HG03103 (cell line): ENCODE measurements at regions not wholly inside any gene's neighbourhood (a gene's known extent, or its start where the extent isn't known, plus 50 kb on each side); places are given as distances from the start of the nearest gene placed in this dataset.

Source experiments
- ATAC-seq: cut with Tn5 transposase; IDR thresholded peaks from one replicate; pipeline ENCODE4 v1.9.1; 2021; ENCODE audit warnings: low read depth; ENCODE audit not compliant: unreplicated experiment

DNA sequence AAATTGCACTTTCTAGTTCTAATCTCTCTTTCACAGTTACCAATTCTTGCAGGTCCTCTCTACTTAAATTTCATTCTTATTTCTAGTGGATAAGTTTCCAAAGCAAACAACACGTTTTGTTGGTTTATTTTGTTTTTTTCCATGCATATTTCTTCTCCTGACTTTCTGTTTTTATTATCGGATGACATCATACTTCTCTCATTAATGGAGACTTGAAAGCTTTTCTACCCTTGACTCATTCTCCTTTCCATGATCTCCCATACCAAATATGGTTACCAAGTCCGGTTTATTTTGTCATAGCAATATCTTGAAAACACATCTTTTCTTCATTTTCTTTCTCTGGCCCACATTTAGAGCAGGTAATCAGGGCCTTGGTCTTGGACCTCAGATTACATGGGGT lies 796.5 kb downstream of the GALC start:
- ATAC-seq = no peak

DNA sequence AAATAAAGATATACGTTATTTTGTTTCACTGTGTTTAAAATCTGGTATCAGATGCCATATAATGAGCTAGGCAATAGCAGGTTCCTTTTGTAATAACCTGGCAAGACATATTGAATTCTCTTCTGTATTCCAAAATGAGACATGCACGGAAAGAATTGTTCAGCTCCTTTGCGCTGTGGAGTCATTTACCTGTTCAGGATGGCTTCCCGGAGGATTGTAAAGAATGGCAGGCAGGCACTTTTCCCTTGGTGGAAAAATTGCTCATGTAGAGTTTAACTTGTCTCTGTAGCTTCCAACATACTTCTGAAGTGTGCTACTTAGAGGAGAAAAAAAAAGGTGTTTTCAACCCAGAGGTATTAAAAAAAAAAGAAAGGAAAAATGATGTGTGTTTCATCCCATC lies 805.2 kb downstream of the GALC start:
- ATAC-seq = no peak

DNA sequence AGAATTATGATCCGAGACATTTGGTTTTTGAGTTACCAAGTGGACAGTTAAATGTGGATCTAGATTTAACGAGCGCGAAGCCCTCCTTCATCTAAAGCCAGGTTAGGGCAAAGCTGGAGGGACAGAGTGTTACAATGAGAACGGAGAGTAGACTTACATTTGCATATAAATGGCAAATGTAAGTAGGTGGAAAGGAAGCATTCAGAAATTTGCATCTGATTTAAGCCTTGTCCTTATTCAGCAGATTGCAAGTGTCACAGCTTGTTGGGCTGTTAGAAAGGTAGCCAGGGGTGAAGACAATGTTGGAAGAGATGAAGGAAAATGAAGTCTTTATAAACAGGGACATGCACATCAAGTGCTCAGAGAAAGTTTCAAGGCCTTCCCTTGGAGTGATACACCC lies 806.2 kb downstream of the GALC start:
- no peak for ATAC-seq

DNA sequence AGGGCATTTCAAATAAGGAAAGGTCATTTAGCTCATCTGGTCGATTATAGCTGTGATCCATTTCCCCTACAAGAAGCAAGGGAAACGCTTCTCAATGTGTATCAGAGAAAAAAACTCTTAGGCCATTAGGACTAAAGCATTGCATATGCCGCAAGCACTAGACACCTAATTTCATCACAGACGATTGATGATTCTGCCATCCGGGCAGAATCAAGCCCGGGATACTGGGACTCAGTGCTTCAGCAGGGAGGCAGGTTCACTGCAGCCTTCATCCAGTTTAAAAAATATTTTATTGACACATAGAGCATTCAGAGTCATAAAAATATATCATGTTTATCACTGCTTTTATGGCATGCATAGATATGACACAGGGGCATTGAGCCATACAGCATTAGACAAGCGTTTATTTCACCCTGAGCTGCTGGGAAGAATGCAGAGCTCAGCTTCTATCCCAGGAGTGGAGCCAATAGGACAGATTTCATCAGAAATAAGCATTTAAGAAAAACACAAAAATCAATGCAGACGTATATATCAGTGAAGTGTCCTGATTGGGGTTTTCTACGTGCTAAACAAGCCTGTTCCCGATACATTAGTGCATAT lies 806.9 kb downstream of the GALC start:
- ATAC-seq = no peak

DNA sequence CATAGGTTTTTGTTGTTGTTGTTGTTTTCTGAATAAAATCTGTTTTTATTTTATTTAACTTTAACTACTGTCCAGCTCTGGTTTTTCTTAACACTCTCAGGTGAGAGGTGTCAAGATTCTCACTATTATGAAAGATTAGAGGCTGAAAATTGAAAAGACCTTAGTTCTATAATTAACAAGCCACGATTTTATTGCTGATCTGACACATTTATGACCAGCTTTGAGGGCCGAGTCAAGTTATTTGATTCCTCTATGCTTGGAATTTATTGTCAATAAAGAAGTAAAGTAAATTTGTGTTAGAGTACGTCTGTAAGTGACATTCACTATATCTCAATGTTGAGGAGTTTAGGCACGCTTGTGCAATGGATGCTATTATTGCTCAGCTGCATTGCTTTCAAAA lies 808.8 kb downstream of the GALC start:
- ATAC-seq = no peak

DNA sequence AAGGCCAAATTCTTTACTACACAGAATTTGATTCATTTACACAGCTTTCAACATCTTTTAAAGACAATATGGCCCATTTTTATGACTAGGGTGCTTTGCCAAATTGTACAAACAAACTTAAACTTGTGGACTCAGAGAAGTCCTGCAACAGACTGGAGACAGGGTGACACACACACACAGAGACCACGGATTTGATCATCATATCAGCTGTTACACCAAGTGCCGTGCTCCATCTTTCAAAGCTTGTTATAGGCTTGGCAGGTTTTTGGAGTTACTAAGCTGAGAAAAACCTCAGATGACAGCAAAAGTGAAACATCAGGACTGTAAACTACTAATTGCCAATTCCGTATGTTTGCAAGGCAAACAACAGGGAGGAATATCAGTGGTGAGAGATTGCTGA lies 811.7 kb downstream of the GALC start:
- ATAC-seq = no peak

DNA sequence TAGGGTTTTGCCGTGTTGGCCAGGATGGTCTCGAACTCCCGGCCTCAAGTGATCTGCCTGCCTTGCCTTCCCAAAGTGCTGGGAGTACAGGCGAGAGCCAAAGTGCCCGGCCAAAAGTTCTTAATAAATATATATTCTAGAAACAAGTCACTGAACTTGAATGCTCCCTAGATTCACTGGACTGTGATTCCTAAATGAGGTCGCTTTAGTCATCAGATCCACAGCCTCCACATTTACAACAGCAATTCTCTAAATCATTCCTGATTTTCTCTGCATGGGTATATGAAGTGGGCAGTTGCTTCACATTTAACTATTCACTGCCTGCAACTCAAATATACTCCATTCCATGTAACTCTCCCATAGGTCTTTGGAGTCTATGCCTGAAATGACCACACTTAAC lies 813.0 kb downstream of the GALC start:
- no peak for ATAC-seq

DNA sequence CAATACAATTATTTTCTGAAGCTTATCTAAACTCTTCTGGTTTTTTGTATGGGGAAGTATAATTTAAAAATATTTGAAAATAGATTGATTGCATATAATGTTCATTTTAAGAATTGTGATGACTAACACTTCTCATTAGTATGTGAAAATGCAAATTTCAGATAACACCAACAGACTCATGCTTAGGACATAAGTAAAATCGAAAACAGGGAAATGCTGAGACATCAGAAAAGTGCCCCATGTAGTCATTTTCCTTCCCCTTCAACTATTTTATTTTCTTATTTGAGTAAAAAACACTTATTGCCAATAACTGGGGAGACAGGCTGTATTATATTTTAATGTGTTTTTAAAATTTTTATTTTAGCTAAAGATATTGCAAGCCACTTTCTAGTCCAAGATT lies 814.7 kb downstream of the GALC start:
- no peak for ATAC-seq

DNA sequence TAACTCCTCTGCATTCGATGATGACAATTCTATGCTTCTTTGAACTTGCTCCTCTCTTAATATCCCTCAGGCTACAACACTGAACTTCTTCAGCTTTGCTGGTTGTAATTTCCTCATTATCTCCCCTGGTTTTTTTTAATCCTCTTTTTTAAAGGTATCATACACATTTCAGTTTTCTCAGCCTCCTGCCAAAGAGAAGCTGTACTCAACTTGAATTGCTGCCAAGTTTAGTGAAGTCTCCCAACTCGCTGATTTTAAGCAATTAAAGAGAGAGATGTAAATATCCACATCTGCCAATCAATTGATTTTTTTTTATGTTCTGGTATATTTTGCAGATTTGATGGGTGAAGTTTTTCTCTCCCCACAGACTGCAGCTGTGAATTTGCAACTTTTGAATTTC lies 817.8 kb downstream of the GALC start:
- ATAC-seq = no peak

DNA sequence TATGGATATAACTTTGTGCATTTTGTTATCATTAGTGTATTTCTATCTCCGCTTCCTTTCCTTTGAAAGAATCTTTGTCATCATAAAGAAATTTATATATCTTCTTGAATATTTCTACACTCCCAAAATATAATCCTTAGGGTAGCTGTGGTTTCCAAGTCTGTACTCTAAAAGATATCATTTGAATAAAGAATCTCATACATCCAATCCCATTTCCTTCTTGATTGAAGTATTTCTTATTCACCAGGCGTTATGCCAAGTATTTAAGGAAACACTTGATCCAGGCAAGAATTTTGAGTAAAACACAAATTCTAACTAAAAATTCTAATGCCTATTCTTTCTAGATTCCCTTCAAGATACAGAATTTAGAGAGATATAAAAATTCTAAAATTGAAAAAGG lies 821.8 kb downstream of the GALC start:
- ATAC-seq = no peak

DNA sequence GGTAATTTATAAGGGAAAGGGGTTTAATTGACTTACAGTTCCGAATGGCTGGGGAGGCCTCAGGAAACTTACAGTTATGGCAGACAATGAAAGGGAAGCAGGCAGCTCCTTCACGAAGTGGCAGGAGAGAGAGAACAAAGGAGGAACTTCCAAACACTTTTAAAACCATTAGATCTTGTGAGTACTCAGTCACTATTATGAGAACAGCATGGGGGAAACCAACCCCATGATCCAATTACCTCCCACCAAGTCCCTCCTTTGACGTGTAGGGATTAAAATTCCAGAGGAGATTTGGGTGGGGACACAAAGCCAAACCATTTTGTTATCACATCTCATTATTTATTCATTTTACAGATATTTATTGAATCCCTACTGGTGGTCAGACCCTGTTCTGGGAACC lies 822.8 kb downstream of the GALC start:
- ATAC-seq = no peak

DNA sequence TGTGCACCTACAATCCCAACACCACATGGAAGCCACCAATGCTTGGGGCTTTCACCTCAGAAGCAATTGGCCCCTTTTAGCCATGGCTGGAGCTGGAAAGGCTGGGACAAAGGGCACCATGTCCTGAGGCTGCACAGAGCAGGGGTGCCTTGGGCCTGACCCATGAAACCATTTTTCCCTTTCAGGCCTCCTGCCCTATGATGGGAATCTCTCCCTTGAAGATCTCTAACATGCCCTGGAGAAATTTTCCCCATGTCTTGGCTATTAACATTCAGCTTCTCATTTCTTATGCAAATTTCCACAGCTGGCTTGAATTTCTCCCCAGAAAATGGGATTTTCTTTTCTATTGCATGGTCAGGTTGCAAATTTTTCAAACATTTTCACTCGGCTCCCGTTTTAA lies 823.6 kb downstream of the GALC start:
- ATAC-seq = no peak

DNA sequence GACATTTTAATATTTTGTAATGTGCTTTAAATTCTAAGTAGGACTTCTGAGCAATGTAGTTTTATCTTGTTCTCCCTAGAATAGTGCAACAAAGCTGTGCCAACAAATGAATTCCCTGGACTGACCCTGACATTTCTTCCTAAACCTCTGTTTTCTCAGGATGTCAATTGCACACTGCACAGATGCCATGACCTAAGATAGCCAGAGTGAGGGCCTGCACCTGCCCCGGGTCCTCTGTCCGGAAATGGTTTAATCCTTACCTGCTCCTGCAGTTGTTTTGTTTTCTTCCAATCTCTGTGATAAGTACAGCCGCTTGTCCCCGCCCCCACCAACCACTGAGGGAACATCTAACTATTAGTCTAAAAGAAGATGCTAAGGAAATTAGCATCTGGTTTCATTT lies 831.5 kb downstream of the GALC start:
- ATAC-seq = no peak

DNA sequence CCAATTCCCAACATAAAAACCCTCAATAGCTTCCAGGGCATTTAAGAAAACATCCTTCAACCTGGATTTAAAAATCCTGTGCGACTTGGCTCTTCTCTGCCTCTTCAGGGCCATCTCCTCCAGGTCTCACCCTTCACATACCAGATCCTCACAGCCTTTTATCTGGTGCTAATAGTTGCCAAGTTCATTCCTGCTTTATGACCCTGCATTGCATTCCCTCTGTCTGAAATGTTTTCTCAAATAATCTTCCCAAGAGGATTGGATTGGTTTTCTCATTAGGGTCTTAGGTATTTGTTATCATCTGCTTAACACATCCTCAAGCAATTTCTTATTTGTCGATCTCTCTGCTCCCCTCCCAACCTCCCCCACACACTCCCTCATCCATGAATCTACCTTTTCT lies 832.0 kb downstream of the GALC start:
- no peak for ATAC-seq

DNA sequence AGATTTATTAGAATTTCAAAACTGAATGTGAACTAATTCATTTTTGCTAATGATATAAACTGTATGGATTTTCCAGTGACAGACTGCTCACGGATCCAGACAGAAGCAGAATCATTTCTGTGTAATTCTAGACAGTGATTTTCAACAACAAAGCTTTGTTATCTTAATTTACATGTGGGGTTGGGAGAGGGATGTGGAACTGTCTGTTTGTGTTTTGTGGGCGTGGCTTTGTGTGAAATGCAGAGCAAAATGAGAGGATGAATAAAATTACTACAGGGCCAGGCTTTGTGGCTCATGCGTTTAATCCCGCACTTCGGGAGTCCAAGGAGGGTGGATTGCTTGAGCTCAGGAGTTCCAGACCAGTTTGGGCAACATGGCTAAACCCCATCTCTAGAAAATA lies 834.7 kb downstream of the GALC start:
- ATAC-seq = no peak

DNA sequence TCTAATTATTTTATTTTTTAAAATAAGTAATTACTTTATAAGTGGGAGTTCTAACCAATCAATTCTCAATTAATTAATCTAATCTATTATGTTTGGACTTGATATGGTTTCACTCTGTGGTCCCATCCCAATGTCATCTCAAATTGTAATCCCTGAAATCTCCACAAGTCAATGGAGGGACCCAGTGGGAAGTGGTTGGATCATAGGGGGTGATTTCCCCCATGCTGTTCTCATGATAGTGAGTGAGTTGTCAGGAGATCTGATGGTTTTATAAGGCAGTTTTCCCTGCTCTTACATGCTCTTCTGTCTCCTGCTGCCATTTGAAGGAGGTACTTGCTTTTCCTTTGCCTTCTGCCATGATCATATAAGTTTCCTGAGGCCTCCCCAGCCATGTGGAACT lies 836.1 kb downstream of the GALC start:
- no peak for ATAC-seq

DNA sequence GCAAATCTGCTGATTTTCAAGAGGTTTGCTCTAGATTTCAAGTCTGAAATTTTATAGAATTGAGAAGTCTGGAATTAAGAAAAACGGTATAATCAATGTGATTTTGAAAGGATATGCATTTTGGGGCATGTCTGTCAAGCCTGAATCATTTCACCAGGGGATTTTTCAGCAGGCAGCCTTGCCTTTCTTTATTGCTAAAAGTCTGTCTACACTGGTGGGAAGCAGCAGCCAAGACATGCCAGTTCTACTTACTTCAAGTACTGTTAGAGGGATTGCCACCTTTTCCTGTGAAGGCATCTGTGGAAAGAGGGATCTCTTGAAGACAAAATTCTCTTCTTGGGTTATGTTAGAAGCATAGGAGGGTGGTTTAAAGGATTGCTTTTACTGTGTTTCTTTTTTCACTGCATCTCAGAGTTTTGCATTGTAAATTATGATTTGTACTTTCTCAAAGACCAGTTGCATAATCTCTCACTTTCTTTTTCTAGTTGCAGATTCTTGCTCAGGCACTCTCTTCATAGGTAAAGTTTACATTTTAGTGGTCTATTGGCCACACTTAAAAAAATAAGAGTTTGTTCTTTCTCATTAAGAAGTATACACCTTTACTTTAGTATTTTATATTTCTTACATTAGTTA lies 837.0 kb downstream of the GALC start:
- no peak for ATAC-seq

DNA sequence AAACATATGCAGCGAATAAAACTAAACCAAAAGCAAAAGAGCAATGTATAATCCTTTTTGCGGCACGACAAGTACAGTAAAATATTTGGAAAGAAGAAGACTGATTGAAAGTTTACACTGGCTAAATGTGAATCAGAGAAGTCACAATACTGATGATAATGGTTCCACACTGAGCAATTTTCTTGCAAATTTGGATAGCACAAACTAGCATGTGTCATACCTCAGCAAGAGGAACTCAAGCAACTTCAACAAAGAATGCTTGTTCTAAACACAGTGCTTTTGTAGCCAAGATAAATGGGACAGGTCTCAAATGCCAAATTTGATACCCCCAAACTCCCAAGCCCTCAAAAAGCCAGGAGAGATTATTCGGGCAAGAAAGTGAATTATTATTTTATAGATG lies 839.1 kb downstream of the GALC start:
- no peak for ATAC-seq

DNA sequence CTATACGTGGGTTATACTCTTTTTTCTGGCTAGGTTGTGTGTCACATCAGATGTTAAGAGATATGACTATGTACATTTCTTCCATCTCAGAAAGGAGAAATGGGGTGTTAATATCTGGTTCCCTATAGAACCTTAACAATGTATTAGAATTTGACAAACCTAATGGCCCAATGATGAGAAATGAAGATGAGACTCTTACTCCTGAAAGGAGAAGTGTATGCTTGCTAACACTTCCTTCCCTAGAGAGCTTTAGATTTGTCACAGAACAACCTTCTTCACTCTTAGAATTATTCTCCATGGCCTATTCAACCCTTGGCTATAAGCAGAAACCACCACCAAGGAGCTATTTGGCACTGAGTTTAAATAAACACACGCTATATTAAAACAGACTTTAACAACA lies 839.6 kb downstream of the GALC start:
- ATAC-seq = no peak

DNA sequence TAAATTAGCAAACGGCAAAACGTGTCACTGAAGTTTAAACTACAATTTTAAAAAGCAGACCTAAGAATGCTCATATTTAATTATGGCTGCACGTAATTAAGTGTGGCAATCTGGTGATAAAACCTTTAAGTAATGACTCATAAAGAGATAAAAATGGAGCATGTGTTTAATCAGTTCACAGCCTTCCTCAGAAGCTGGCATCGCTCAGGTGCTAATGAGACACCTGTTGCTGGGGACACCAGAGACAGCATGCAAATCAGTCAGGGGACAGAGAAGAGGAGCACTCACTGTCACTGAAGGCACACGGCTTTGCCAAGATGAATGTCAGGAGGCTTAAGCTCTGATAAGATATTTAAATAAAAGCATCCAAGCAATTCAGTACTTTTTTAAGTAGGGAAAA lies 840.3 kb downstream of the GALC start:
- no peak for ATAC-seq

DNA sequence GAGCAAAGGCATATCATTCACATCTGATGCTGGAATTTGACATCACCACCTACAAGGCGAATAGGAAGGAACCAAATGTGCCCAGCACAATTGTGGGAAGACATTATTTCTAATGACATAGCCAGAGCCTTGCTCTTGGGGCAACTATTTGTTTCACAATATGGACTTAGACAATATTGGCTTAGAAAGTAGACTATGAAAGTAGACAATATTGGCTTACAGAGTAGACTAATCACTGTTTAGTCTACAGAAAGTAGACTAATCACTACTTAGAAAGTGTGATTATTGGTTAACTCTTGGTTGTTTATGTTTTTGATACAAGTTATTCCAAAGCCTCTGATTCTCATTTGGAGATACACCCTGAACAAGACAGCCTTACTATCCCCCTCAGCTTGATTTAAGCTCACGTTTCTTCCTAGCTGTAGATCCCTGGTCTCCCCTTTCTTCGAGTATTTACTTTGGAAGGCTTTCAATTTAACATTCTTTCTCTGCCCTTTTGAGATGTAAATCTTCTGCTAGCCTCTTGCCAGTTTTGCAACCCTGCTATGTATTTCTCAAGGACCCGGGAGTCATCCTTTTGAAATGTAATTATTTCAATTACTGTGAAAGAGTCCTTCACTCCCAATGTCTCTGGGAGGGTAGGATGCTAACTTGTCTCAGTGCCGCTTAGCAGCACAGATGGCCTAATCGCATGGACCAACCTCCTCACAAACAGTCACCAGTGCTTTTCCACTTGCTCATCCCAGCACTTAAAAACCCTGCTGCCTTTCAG lies 843.2 kb downstream of the GALC start:
- no peak for ATAC-seq

DNA sequence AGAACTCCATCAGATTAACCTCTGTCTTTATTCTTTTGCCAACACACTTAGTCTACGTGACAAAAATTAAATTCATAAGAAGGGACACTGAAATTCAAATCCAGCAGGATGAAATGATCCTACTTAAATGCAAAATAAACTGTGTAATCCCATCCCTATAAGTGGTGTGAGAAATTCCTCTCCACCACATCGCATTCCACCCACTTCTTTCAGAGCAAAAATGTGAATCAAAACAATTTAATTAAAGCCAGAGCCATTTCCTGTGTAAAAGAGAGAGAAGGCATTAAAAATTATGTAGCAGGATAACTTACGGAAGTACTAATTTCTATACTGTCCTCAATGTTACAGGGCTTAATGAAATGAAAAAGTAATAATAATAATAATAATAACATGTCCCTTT lies 844.3 kb downstream of the GALC start:
- ATAC-seq = no peak
